Brain microvascular endothelial cell (primary cell): ENCODE measurements at regions not wholly inside any gene's neighbourhood (a gene's known extent, or its start where the extent isn't known, plus 50 kb on each side); places are given as distances from the start of the nearest gene placed in this dataset.
A peak's percentile ranks its signal among the peaks of the same experiment; 100 is the strongest.

ENCODE experiments used
- DNase-seq: peaks from one replicate; pipeline ENCODE4 v3.0.0-alpha.2; 2020
- H3K27ac ChIP-seq: fragments of 250-450 bp; sonication (Bioruptor Pico); 2 replicates; pipeline ENCODE4 v1.5.1; 2020; ENCODE audit warnings: mild to moderate bottlenecking, moderate library complexity
- H3K27me3 ChIP-seq: fragments of 250-450 bp; sonication (Bioruptor Pico); replicated peaks from 2 replicates; pipeline ENCODE4 v1.5.1; 2020; ENCODE audit warnings: mild to moderate bottlenecking
- H3K36me3 ChIP-seq: fragments of 250-450 bp; sonication (Bioruptor Pico); replicated peaks from 2 replicates; pipeline ENCODE4 v1.5.1; 2020; ENCODE audit warnings: mild to moderate bottlenecking
- H3K4me3 ChIP-seq: 2 replicates; pipeline ENCODE4 v1.5.1; 2011; ENCODE audit warnings: low read depth, mild to moderate bottlenecking, control low read depth, low read length, moderate library complexity
- in situ Hi-C: cut with HindIII; loops from 2 replicates; pipeline ENCODE4 v1.10.0; 2017; ENCODE audit warnings: low sequenced_read_pairs, low pct_ligation_motif_present
- TF ChIP-seq, protein P1 (sequence below): IDR thresholded peaks from 2 replicates; pipeline ENCODE4 v1.5.1; 2011; ENCODE audit warnings: low read depth, mild to moderate bottlenecking, moderate library complexity, low read length, control low read depth, inconsistent platforms; ENCODE audit errors: missing control alignments

DNA sequence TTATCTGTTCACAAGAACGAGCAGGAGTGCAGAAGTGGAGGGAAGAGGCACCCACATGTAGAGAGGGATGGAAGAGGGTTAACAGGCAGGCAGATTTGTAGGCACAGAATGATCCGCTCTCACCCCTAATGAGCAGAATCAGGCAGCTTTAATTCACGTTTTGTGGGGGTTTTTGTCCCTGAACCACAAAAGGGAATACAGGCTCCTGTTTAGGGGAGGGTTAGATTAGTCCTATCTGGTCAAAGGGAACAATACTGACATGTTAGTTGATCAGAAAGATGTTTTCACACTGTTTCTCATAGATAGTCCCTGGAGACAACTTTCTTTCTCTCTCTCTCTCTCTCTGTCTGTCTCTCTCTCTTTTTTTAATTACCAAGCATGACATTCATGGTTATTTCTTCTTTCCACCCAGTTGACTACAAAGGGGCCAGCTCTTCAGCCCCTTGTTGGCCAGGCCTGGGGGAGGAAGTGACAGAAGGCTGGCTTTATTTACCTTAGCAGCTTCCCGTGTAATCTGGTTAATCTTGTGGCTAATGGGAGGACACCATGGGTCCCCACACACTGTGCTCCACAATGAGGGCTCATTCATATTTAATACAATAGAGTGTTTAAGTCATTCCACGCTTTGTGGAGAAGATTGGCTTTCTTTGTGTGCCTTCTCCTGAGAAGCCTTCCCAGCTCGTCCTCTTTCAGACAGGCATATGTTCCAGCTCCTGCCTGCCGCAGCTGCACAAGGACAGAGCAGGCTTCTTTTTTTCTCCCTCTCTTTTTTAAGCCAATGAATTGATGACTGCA lies 958.8 kb downstream of the TFAP2A start:
- DNase-seq, result no peak
- TF ChIP-seq, protein P1, sequence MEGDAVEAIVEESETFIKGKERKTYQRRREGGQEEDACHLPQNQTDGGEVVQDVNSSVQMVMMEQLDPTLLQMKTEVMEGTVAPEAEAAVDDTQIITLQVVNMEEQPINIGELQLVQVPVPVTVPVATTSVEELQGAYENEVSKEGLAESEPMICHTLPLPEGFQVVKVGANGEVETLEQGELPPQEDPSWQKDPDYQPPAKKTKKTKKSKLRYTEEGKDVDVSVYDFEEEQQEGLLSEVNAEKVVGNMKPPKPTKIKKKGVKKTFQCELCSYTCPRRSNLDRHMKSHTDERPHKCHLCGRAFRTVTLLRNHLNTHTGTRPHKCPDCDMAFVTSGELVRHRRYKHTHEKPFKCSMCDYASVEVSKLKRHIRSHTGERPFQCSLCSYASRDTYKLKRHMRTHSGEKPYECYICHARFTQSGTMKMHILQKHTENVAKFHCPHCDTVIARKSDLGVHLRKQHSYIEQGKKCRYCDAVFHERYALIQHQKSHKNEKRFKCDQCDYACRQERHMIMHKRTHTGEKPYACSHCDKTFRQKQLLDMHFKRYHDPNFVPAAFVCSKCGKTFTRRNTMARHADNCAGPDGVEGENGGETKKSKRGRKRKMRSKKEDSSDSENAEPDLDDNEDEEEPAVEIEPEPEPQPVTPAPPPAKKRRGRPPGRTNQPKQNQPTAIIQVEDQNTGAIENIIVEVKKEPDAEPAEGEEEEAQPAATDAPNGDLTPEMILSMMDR, result no peak
- H3K36me3 ChIP-seq, result no peaks in the 10 kb centered on the region
- H3K4me3 ChIP-seq, result no peak overlapping the region
- H3K27ac ChIP-seq, result no peak overlapping the region
- in situ Hi-C loops, result no loop called here
- H3K27me3 ChIP-seq, result no peaks in the 10 kb centered on the region

DNA sequence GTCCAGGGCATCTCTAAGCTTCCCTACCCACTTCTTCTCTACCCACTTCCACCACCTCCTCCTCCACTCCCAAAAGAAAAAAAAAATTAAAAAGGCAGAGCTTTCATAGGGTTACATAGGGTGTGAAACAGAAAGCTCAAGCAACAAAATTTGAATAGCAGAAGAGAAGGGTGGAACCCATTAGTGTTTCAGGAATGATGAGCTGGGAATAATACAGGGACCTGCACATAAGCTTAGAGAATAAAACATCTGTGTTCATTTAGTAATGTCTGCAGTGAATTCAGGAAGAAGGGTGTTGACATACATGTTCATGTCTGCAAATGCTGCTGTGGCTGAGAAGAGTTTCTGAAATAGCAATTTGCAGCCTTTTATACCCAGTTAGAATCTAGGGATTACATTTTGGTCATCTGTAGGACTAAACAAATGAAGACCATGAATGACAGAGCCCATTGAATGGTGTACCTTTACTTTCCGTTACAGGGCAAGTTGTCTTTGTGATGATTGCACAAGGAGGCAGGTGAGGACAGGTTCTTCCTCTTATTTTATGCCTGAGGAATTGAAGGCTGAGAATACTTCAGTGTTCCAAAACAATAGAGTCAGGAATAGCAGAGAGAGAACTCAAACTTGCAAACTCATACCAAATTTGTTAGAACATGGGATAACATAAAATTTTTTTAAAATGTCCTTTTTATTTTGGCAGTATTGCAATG lies 975.1 kb downstream of the TFAP2A start:
- Histone ChIP-seq H3K4me3 (no peak overlapping the region), H3K36me3 (no peaks in the 10 kb centered on the region), H3K27me3 (no peaks in the 10 kb centered on the region), H3K27ac (no peak overlapping the region)
- DNase-seq, result no peak
- TF ChIP-seq, protein P1, result no peak
- in situ Hi-C loops, result no loop called here

DNA sequence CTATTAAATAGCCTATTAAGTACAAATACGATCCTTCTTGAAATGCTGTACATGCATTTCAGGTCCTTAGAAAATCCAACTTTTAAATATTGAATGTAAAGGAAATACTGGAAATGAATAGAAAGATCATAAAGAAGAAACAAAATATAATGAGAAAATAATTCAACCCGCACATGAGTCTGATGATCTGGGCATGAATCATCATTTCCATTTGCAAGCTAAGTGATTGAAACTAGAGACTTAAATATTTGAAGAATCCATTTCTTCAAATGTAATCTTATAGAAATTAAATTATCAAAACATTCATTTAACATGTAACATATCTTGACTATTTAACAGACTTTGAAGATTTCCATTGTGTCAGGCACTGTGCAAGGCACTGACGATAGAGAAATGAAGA lies 977.0 kb downstream of the TFAP2A start:
- DNase-seq, result peak; percentile 2
- H3K27me3 ChIP-seq, result no peaks in the 10 kb centered on the region
- in situ Hi-C loops, result no loop called here
- H3K36me3 ChIP-seq, result no peaks in the 10 kb centered on the region
- TF ChIP-seq, protein P1, result no peak
- no peak overlapping the region for H3K27ac ChIP-seq
- no peak overlapping the region for H3K4me3 ChIP-seq

DNA sequence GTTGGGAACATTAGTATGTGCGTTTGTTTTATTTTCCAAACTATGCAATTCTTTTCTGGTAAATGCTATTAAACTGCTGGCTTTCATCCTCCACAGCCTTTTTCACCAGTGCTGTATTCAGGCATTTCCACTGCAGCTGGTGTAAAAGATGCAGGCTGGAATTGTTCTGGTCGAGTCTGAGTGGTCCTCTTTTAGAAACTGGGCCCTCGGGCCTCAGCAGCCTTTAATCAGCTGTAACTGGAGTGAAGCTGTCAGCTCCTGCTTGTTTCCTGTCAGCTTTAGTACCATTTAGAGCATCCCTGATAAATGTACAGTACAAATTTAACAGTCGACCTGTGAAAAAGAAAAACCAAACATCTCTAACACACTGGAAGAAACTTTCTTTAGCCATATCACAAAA lies 979.6 kb downstream of the TFAP2A start:
- TF ChIP-seq, protein P1, result no peak
- no peak overlapping the region for H3K4me3 ChIP-seq
- in situ Hi-C loops, result no loop called here
- no peaks in the 10 kb centered on the region for H3K36me3 ChIP-seq
- H3K27me3 ChIP-seq, result no peaks in the 10 kb centered on the region
- H3K27ac ChIP-seq, result no peak overlapping the region
- no peak for DNase-seq

DNA sequence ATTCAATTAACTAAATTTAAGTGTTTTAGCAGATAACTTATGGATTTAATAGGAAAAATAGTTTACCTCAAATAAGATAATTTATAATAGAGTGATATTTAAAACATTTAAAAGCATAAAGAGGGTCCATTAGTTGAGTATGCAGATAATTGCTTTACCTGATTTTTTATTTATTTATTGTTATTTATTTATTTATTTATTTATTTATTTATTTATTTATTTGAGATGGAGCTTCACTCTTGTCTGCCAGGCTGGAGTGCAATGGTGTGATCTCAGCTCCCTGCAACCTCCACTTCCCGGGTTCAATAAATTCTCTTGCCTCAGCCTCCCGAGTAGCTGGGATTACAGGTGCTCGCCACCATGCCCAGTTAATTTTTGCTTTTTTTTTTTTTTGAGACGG lies 982.9 kb downstream of the TFAP2A start:
- TF ChIP-seq, protein P1, result no peak
- Histone ChIP-seq H3K27ac (no peak overlapping the region), H3K27me3 (no peaks in the 10 kb centered on the region), H3K4me3 (no peak overlapping the region), H3K36me3 (no peaks in the 10 kb centered on the region)
- in situ Hi-C loops, result no loop called here
- no peak for DNase-seq
